Epidermal melanocyte (primary cell): ENCODE measurements at regions not wholly inside any gene's neighbourhood (a gene's known extent, or its start where the extent isn't known, plus 50 kb on each side); places are given as distances from the start of the nearest gene placed in this dataset.

Experiments
- DNase-seq: peaks from one replicate; pipeline ENCODE4 v3.0.0; 2011; ENCODE audit warnings: low spot score; ENCODE audit not compliant: insufficient read length

- DNase-seq, result no peak
Measured at GRCh38 chr18:71760541-71760940, 783.6 kb downstream of the CBLN2 start.

- no peak for DNase-seq
Measured at GRCh38 chr18:71754246-71754645, 789.9 kb downstream of the CBLN2 start.

- DNase-seq, result no peak
Measured at GRCh38 chr18:71743634-71744033, 800.5 kb downstream of the CBLN2 start.

GRCh38 chr18:71729611-71730010, 814.5 kb downstream of the CBLN2 start:
- DNase-seq, result no peak

- DNase-seq, result no peak
Measured at GRCh38 chr18:71727909-71728308, 816.2 kb downstream of the CBLN2 start.

GRCh38 chr18:71725256-71725655, 818.9 kb downstream of the CBLN2 start:
- no peak for DNase-seq

- DNase-seq, result no peak
Measured at GRCh38 chr18:71707985-71708500, 836.1 kb downstream of the CBLN2 start.

GRCh38 chr18:71707400-71707799, 836.7 kb downstream of the CBLN2 start:
- no peak for DNase-seq

- DNase-seq, result no peak
Measured at GRCh38 chr18:71689416-71690160, 854.6 kb downstream of the CBLN2 start.

GRCh38 chr18:71682591-71682990, 861.6 kb downstream of the CBLN2 start:
- DNase-seq, result no peak

GRCh38 chr18:71678144-71678543, 866.0 kb downstream of the CBLN2 start:
- DNase-seq, result no peak

- no peak for DNase-seq
Measured at GRCh38 chr18:71673954-71674353, 870.2 kb downstream of the CBLN2 start.

- DNase-seq, result no peak
Measured at GRCh38 chr18:71673498-71673897, 870.6 kb downstream of the CBLN2 start.

- DNase-seq, result no peak
Measured at GRCh38 chr18:71666481-71666880, 877.7 kb downstream of the CBLN2 start.

GRCh38 chr18:71665131-71665530, 879.0 kb downstream of the CBLN2 start:
- DNase-seq, result no peak

- no peak for DNase-seq
Measured at GRCh38 chr18:71643822-71644221, 900.3 kb downstream of the CBLN2 start.

GRCh38 chr18:71630696-71631095, 913.4 kb downstream of the CBLN2 start:
- DNase-seq, result no peak

GRCh38 chr18:71625556-71626090, 918.5 kb downstream of the CBLN2 start:
- DNase-seq, result no peak

GRCh38 chr18:71598374-71598773, 945.8 kb downstream of the CBLN2 start:
- DNase-seq, result no peak

- no peak for DNase-seq
Measured at GRCh38 chr18:71597219-71597618, 946.9 kb downstream of the CBLN2 start.

- DNase-seq, result no peak
Measured at GRCh38 chr18:71583252-71583651, 960.9 kb downstream of the CBLN2 start.

GRCh38 chr18:71554686-71555085, 989.5 kb downstream of the CBLN2 start:
- DNase-seq, result no peak

- DNase-seq, result no peak
Measured at GRCh38 chr18:71541643-71542042, 1002.5 kb downstream of the CBLN2 start.
